H1 (cell line): ENCODE measurements at regions not wholly inside any gene's neighbourhood (a gene's known extent, or its start where the extent isn't known, plus 50 kb on each side); places are given as distances from the start of the nearest gene placed in this dataset.

Experiments
- CTCF ChIA-PET: fragments of 300-600 bp; sonication (Branson Sonifier 250); formaldehyde crosslinking; loops from one replicate; lab custom pipeline; 2021; ENCODE audit not compliant: partially characterized antibody; lab: Charles Lee
- POLR2A ChIA-PET: fragments of 300-600 bp; sonication (Branson Sonifier 250); formaldehyde crosslinking; loops from one replicate; lab custom pipeline; 2021; ENCODE audit warnings: inconsistent platforms; ENCODE audit not compliant: partially characterized antibody; lab: Charles Lee
- DNase-seq, 2 experiments: peaks; one replicate each; pipeline versions ENCODE4 v3.0.0 to v3.0.0-alpha.2; 2010 to 2022; ENCODE audit warnings: low spot score in 2 of 2, low read depth in 1 of 2, mixed read lengths in 1 of 2
- FAIRE-seq: peaks from 2 replicates; lab custom pipeline; 2011; peaks lifted over from hg19 to GRCh38; lab: Jason Lieb, UNC
- H2AFZ ChIP-seq: 2 replicates; pipeline ENCODE4 v1.8.1; 2012; ENCODE audit warnings: low read length, inconsistent platforms
- H2AK5ac ChIP-seq: 2 replicates; pipeline ENCODE4 v1.6.1; 2013; ENCODE audit warnings: low read depth, low read length
- H2BK120ac ChIP-seq: replicated peaks from 2 replicates; pipeline ENCODE3; 2013; ENCODE audit warnings: low read depth, low read length, inconsistent platforms
- H2BK12ac ChIP-seq: 2 replicates; pipeline ENCODE4 v1.6.1; 2013; ENCODE audit warnings: low read depth, low read length
- H2BK15ac ChIP-seq: 2 replicates; pipeline ENCODE4 v1.6.1; 2013; ENCODE audit warnings: low read length
- H2BK20ac ChIP-seq: 2 replicates; pipeline ENCODE4 v1.6.1; 2013; ENCODE audit warnings: low read length
- H2BK5ac ChIP-seq: 2 replicates; pipeline ENCODE4 v1.6.1; 2013; ENCODE audit warnings: low read depth, low read length
- H3K14ac ChIP-seq: 2 replicates; pipeline ENCODE4 v1.6.1; 2013; ENCODE audit warnings: inconsistent platforms; ENCODE audit not compliant: insufficient read length
- H3K18ac ChIP-seq: 2 replicates; pipeline ENCODE4 v1.6.1; 2013; ENCODE audit warnings: low read length; ENCODE audit errors: extremely low read depth
- H3K23ac ChIP-seq: 2 replicates; pipeline ENCODE4 v1.6.1; 2013; ENCODE audit warnings: inconsistent platforms; ENCODE audit not compliant: insufficient read length
- H3K23me2 ChIP-seq: 2 replicates; pipeline ENCODE4 v1.6.1; 2013; ENCODE audit warnings: low read depth, low read length
- H3K27ac ChIP-seq: 2 replicates; pipeline ENCODE4 v1.6.1; 2011; ENCODE audit warnings: low read depth, low read length, inconsistent platforms
- H3K27me3 ChIP-seq, 4 experiments: replicated peaks in 1 of 4; 1 replicate in 1 of 4; 2 replicates in 3 of 4; pipeline versions ENCODE4 v1.6.1 to v1.8.1; 2011 to 2013; ENCODE audit warnings: low read length in 3 of 4, mild to moderate bottlenecking in 3 of 4, inconsistent platforms in 2 of 4, mixed read lengths in 2 of 4, moderate library complexity in 1 of 4; ENCODE audit not compliant: control insufficient read depth in 3 of 4, insufficient read depth in 3 of 4; ENCODE audit errors: extremely low read depth in 1 of 4
- H3K36me3 ChIP-seq, 4 experiments: 2 replicates each; pipeline versions ENCODE4 v1.6.1 to v1.8.1; 2011 to 2013; ENCODE audit warnings: mild to moderate bottlenecking in 4 of 4, low read length in 3 of 4, moderate library complexity in 2 of 4, control low read depth in 1 of 4, inconsistent platforms in 1 of 4; ENCODE audit not compliant: insufficient read depth in 4 of 4, control insufficient read depth in 2 of 4
- H3K4ac ChIP-seq: replicated peaks from 2 replicates; pipeline ENCODE3; 2013; ENCODE audit warnings: low read length, low read depth, mixed read lengths, inconsistent platforms; ENCODE audit not compliant: insufficient read length
- H3K4me1 ChIP-seq, 4 experiments: replicated peaks in 1 of 4; 1 replicate in 1 of 4; 2 replicates in 3 of 4; pipeline versions ENCODE4 v1.6.1 to v1.8.1; 2011 to 2013; ENCODE audit warnings: low read length in 3 of 4, inconsistent platforms in 2 of 4, mixed read lengths in 1 of 4; ENCODE audit not compliant: insufficient read depth in 4 of 4, control insufficient read depth in 3 of 4
- H3K4me2 ChIP-seq, 2 experiments: 2 replicates each; pipeline versions ENCODE4 v1.6.1 to v1.8.1; 2011 to 2013; ENCODE audit warnings: low read depth in 2 of 2, low read length in 2 of 2, control low read depth in 1 of 2, inconsistent platforms in 1 of 2, mild to moderate bottlenecking in 1 of 2; ENCODE audit not compliant: insufficient read depth in 1 of 2
- H3K4me3 ChIP-seq, 4 experiments: fragments of 200-600, 300-600 bp in 1 of 4; sonication (generic), shearing (Covaris generic), sonication (Bioruptor Twin) in 1 of 4; 2 replicates each; pipeline versions ENCODE4 v1.5.1 to v1.8.1; 2011 to 2016; ENCODE audit warnings: low read length in 4 of 4, low read depth in 3 of 4, control low read depth in 2 of 4, inconsistent platforms in 2 of 4, mild to moderate bottlenecking in 2 of 4, mixed read lengths in 1 of 4, moderate library complexity in 1 of 4; ENCODE audit not compliant: insufficient read depth in 2 of 4; ENCODE audit errors: extremely low read depth in 1 of 4
- H3K56ac ChIP-seq: replicated peaks from 2 replicates; pipeline ENCODE3; 2013; ENCODE audit warnings: low read depth, mild to moderate bottlenecking, mixed read lengths, low read length, inconsistent platforms; ENCODE audit not compliant: insufficient read length
- H3K79me1 ChIP-seq: 2 replicates; pipeline ENCODE4 v1.6.1; 2013; ENCODE audit warnings: low read depth, low read length, control low read depth
- H3K79me2 ChIP-seq, 2 experiments: 2 replicates each; pipeline versions ENCODE4 v1.6.1 to v1.8.1; 2012 to 2013; ENCODE audit warnings: low read length in 2 of 2, mild to moderate bottlenecking in 2 of 2, inconsistent platforms in 1 of 2; ENCODE audit not compliant: insufficient read depth in 2 of 2, control insufficient read depth in 1 of 2
- H3K9ac ChIP-seq, 4 experiments: replicated peaks in 1 of 4; 1 replicate in 1 of 4; 2 replicates in 3 of 4; pipeline versions ENCODE4 v1.6.1 to v1.8.1; 2011 to 2013; ENCODE audit warnings: low read depth in 3 of 4, low read length in 3 of 4, control low read depth in 2 of 4, mild to moderate bottlenecking in 2 of 4, moderate library complexity in 2 of 4, inconsistent platforms in 1 of 4; ENCODE audit errors: extremely low read depth in 1 of 4
- H3K9me3 ChIP-seq, 2 experiments: 2 replicates each; pipeline versions ENCODE4 v1.6.1 to v1.8.1; 2012 to 2013; ENCODE audit warnings: mild to moderate bottlenecking in 2 of 2, moderate library complexity in 2 of 2, control low read depth in 1 of 2, inconsistent platforms in 1 of 2, low read depth in 1 of 2, low read length in 1 of 2, mixed read lengths in 1 of 2; ENCODE audit not compliant: insufficient read depth in 2 of 2
- H4K20me1 ChIP-seq, 2 experiments: replicated peaks in 1 of 2; 2 replicates each; pipeline versions ENCODE3 to v1.8.1; 2011 to 2013; ENCODE audit warnings: inconsistent platforms in 2 of 2, low read length in 2 of 2, mild to moderate bottlenecking in 1 of 2; ENCODE audit not compliant: insufficient read depth in 2 of 2, control insufficient read depth in 1 of 2
- H4K5ac ChIP-seq: 2 replicates; pipeline ENCODE4 v1.6.1; 2013; ENCODE audit warnings: low read length, low read depth, mixed read lengths, inconsistent platforms; ENCODE audit not compliant: insufficient read length
- H4K8ac ChIP-seq: 2 replicates; pipeline ENCODE4 v1.8.0; 2013; ENCODE audit warnings: mild to moderate bottlenecking, moderate library complexity, low read length, inconsistent platforms; ENCODE audit not compliant: insufficient read depth; ENCODE audit errors: extremely low read depth
- H4K91ac ChIP-seq: replicated peaks from 2 replicates; pipeline ENCODE3; 2013; ENCODE audit warnings: low read length, mixed read lengths, inconsistent platforms; ENCODE audit not compliant: insufficient read length
- ASH2L ChIP-seq: fragments of 200-600, 300-600 bp; sonication (generic); IDR thresholded peaks from one replicate; pipeline ENCODE4 v1.7.1; 2017; ENCODE audit warnings: low read length
- BRCA1 ChIP-seq: IDR thresholded peaks from 2 replicates; pipeline ENCODE4 v1.6.1; 2012; ENCODE audit warnings: low read depth, low read length, improper control_type of control experiment
- CBX8 ChIP-seq: fragments of 300-800, 300-1000 bp; sonication (generic); IDR thresholded peaks from 2 replicates; pipeline ENCODE4 v1.7.1; 2016; ENCODE audit warnings: low read depth, low read length, borderline replicate concordance
- CREB1 ChIP-seq: IDR thresholded peaks from 2 replicates; pipeline ENCODE4 v1.6.1; 2012; ENCODE audit warnings: inconsistent platforms
- EGR1 ChIP-seq: IDR thresholded peaks from 2 replicates; pipeline ENCODE4 v1.6.1; 2011; ENCODE audit warnings: low read depth, low read length, borderline replicate concordance
- GABPA ChIP-seq: IDR thresholded peaks from 2 replicates; pipeline ENCODE4 v1.6.1; 2011; ENCODE audit warnings: mild to moderate bottlenecking, low read length, moderate library complexity, borderline replicate concordance; ENCODE audit not compliant: insufficient read depth
- KDM1A ChIP-seq: fragments of 200-600, 300-600 bp; sonication (generic); IDR thresholded peaks from 2 replicates; pipeline ENCODE4 v1.7.1; 2016; ENCODE audit warnings: mild to moderate bottlenecking, low read length, borderline replicate concordance
- NANOG ChIP-seq: IDR thresholded peaks from 2 replicates; pipeline ENCODE4 v1.6.1; 2011; ENCODE audit warnings: low read length, low read depth, mild to moderate bottlenecking, inconsistent platforms; ENCODE audit not compliant: insufficient read depth, poor library complexity, severe bottlenecking
- POLR2A ChIP-seq, 2 experiments: IDR thresholded peaks; 1 replicate in 1 of 2; 2 replicates in 1 of 2; pipeline ENCODE4 v1.6.1; 2011; ENCODE audit warnings: low read depth in 2 of 2, low read length in 2 of 2, mild to moderate bottlenecking in 2 of 2; ENCODE audit errors: control extremely low read depth in 1 of 2
- POU5F1 ChIP-seq: IDR thresholded peaks from 2 replicates; pipeline ENCODE4 v1.6.1; 2011; ENCODE audit warnings: low read depth, mild to moderate bottlenecking, low read length, moderate library complexity
- SP2 ChIP-seq: IDR thresholded peaks from 2 replicates; pipeline ENCODE4 v1.6.1; 2012; ENCODE audit warnings: mild to moderate bottlenecking, low read length, inconsistent platforms
- SRF ChIP-seq: IDR thresholded peaks from 2 replicates; pipeline ENCODE4 v1.6.1; 2011; ENCODE audit warnings: mild to moderate bottlenecking, low read depth, low read length, moderate library complexity
- YY1 ChIP-seq: IDR thresholded peaks from 2 replicates; pipeline ENCODE4 v1.6.1; 2011; ENCODE audit warnings: low read depth, mild to moderate bottlenecking, low read length
- WGBS, 2 experiments: shearing (Covaris generic) in 1 of 2; methylation state at CpG; one replicate each; pipeline versions ENCODE4 v1.1.6 to v1.1.7; 2013 to 2015; ENCODE audit warnings: low lambda C conversion rate in 2 of 2, mixed read lengths in 2 of 2, inconsistent platforms in 1 of 2, low coverage in 1 of 2, missing lambda C conversion rate in 1 of 2; ENCODE audit not compliant: insufficient replicate concordance in 2 of 2, insufficient coverage in 1 of 2, insufficient read length in 1 of 2; ENCODE audit errors: extremely low coverage in 1 of 2, missing lambda C conversion rate in 1 of 2; 5-methylcytosine and 5-hydroxymethylcytosine counted together

DNA sequence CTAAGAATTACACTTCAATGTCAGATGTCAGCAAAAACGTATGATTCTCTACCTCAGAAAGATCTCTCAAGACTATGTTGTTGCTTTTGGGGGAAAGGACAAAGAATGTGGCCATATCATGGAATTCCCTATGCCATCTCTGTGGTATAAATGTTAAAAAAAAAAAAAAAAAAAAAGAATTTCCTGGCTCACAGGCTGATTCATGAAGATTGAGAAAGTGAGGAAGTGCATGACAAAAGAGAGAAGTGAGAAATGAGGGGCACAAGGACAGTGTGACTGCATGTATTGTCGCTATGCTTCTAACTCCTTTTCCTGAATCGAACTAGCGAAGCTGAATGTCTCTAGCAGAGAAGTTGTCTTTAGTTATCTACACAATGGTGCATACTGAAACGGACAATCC is 80.6 kb upstream of the CARD18 start (continued):
- TF ChIP-seq CREB1 = no peak

- Histone ChIP-seq H3K9me3 (peaks cover 0 to 2% of the 10 kb centered on the region in 2 experiments; a peak in 1 of 4 replicates), H3K36me3 (no peaks in the 10 kb centered on the region), H3K4me2 (no peak overlapping the region), H3K23ac (no peak overlapping the region), H2BK20ac (no peak overlapping the region), H3K9ac (no peak overlapping the region), H2BK15ac (no peak overlapping the region), H2AFZ (peak overlapping the region; percentile 82), H4K5ac (no peak overlapping the region), H2AK5ac (no peak overlapping the region), H2BK5ac (no peak overlapping the region), H3K27me3 (no peaks in the 10 kb centered on the region), H3K4me3 (no peak overlapping the region), H2BK12ac (no peak overlapping the region), H4K20me1 (no peaks in the 10 kb centered on the region), H4K91ac (no peak overlapping the region), H3K56ac (no peak overlapping the region), H3K4ac (no peak overlapping the region), H3K14ac (no peak overlapping the region), H3K79me1 (no peaks in the 10 kb centered on the region), H2BK120ac (no peak overlapping the region), H3K79me2 (no peaks in the 10 kb centered on the region), H4K8ac (no peak overlapping the region), H3K4me1 (no peaks in the 10 kb centered on the region), H3K23me2 (no peaks in the 10 kb centered on the region), H3K27ac (no peak overlapping the region), H3K18ac (no peak overlapping the region)
- ChIA-PET CTCF (interaction anchor here (0.9 to 1.2 kb wide), 2 partner anchors 9 to 71 kb away, joined by 3 read pairs; no protein-coding TSS in a partner anchor), POLR2A (no interaction called here)
- 97% methylated on average over 7 of the region's 7 CpGs; no CpG with 5 or more reads in 1 of the 2 experiments for WGBS, 2 experiments
- no peak for DNase-seq
- FAIRE-seq = no peak
- TF ChIP-seq GABPA (no peak), SRF (no peak), CBX8 (no peak), BRCA1 (no peak), NANOG (no peak), SP2 (no peak), POU5F1 (no peak), ASH2L (no peak), KDM1A (no peak), CREB1 (no peak), EGR1 (no peak), POLR2A (IDR thresholded peaks at IDR 0.05; ENCODE audit: control extremely low read depth in 1 of 2, low read depth in 2 of 2, low read length in 2 of 2) (no peak), YY1 (no peak)
Observed at GRCh38 chr11:105219670-105220069, 80.1 kb upstream of the CARD18 start.
